ENCODE measurements at regions not wholly inside any gene's neighbourhood (a gene's known extent, or its start where the extent isn't known, plus 50 kb on each side); places are given as distances from the start of the nearest gene placed in this dataset.

DNA sequence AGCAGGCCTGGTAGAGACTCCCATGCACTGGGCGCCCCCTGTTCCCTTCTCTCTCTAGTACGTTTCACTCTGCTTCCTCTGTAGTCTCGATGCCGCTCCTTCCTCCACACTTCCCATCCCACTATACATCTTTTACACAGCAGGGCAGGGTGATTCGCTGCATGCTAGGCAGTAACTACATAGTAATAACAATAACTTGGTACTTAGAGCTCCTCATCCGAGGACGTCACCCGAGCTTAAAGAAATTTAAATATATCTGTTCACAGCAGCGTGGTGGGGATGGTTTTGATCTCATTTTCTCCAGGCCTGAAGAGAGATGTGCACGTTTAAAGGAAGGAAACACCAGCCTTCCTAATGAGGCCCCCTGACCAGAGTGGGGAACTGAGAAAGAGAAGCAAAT, 276.9 kb downstream of the SKAP2 start:
- Histone ChIP-seq H3K27ac (no peak overlapping the region), H3K4me1 (no peaks in the 10 kb centered on the region), H3K4me3 (no peak overlapping the region), H3K27me3 (no peaks in the 10 kb centered on the region), H3K36me3 (replicated peaks in 1 of 2; ENCODE audit: insufficient read depth in 1 of 2, low read depth in 2 of 2) (no peaks in the 10 kb centered on the region), H3K9me3 (no peaks in the 10 kb centered on the region)
- TF ChIP-seq, protein P1, sequence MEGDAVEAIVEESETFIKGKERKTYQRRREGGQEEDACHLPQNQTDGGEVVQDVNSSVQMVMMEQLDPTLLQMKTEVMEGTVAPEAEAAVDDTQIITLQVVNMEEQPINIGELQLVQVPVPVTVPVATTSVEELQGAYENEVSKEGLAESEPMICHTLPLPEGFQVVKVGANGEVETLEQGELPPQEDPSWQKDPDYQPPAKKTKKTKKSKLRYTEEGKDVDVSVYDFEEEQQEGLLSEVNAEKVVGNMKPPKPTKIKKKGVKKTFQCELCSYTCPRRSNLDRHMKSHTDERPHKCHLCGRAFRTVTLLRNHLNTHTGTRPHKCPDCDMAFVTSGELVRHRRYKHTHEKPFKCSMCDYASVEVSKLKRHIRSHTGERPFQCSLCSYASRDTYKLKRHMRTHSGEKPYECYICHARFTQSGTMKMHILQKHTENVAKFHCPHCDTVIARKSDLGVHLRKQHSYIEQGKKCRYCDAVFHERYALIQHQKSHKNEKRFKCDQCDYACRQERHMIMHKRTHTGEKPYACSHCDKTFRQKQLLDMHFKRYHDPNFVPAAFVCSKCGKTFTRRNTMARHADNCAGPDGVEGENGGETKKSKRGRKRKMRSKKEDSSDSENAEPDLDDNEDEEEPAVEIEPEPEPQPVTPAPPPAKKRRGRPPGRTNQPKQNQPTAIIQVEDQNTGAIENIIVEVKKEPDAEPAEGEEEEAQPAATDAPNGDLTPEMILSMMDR (IDR thresholded peaks at IDR 0.05) = no peak
- TF ChIP-seq POLR2A (IDR thresholded peaks at IDR 0.05) = no peak
- ATAC-seq (no peak), DNase-seq (no peak)
- 65 to 82% methylated on average over 10 of the region's 10 CpGs for WGBS, 2 donors
- intact Hi-C loops (cut with DNase I) = no loop called here

GRCh38 chr7:26588511-26588910, 275.9 kb downstream of the SKAP2 start:
- no peak for TF ChIP-seq POLR2A (IDR thresholded peaks at IDR 0.05)
- TF ChIP-seq, protein P1 (IDR thresholded peaks at IDR 0.05) = no peak
- H3K4me1 ChIP-seq = no peaks in the 10 kb centered on the region
- H3K4me3 ChIP-seq = no peak overlapping the region
- ATAC-seq = no peak
- intact Hi-C loops (cut with DNase I) = no loop called here
- H3K36me3 ChIP-seq (replicated peaks in 1 of 2; ENCODE audit: insufficient read depth in 1 of 2, low read depth in 2 of 2) = no peaks in the 10 kb centered on the region
- H3K27me3 ChIP-seq = no peaks in the 10 kb centered on the region
- no peak for DNase-seq
- 100% methylated on average over 1 of the region's 1 CpG for WGBS, 2 donors
- H3K27ac ChIP-seq = no peak overlapping the region
- H3K9me3 ChIP-seq = no peaks in the 10 kb centered on the region

- H3K4me3 ChIP-seq = no peak overlapping the region
- no peaks in the 10 kb centered on the region for H3K27me3 ChIP-seq
- intact Hi-C loops (cut with DNase I) = no loop called here
- H3K27ac ChIP-seq = no peak overlapping the region
- WGBS, 2 donors = 56 to 77% methylated on average over 2 of the region's 2 CpGs
- DNase-seq (no peak), ATAC-seq (no peak)
- H3K36me3 ChIP-seq (replicated peaks in 1 of 2; ENCODE audit: insufficient read depth in 1 of 2, low read depth in 2 of 2) = no peaks in the 10 kb centered on the region
- TF ChIP-seq POLR2A (IDR thresholded peaks at IDR 0.05) = no peak
- TF ChIP-seq, protein P1 (IDR thresholded peaks at IDR 0.05) = no peak
- H3K9me3 ChIP-seq = no peaks in the 10 kb centered on the region
- H3K4me1 ChIP-seq = no peaks in the 10 kb centered on the region
These were observed 273.7 kb downstream of the SKAP2 start for GRCh38 chr7:26590709-26591108.

GRCh38 chr7:26592011-26592410, 272.4 kb downstream of the SKAP2 start:
- intact Hi-C loops (cut with DNase I) = no loop called here
- TF ChIP-seq POLR2A (IDR thresholded peaks at IDR 0.05) = no peak
- TF ChIP-seq, protein P1 (IDR thresholded peaks at IDR 0.05) = no peak

GRCh38 chr7:26593393-26593792, 271.0 kb downstream of the SKAP2 start:
- DNase-seq = peak in 2 of 4 donors; percentile 5 to 17
- intact Hi-C loops (cut with DNase I) = no loop called here
- H3K4me1 ChIP-seq = no peaks in the 10 kb centered on the region
- no peaks in the 10 kb centered on the region for H3K36me3 ChIP-seq (replicated peaks in 1 of 2; ENCODE audit: insufficient read depth in 1 of 2, low read depth in 2 of 2)
- no peak for TF ChIP-seq POLR2A (IDR thresholded peaks at IDR 0.05)
- TF ChIP-seq, protein P1 (IDR thresholded peaks at IDR 0.05) = no peak
- no peak for ATAC-seq
- no peak overlapping the region for H3K27ac ChIP-seq
- no peaks in the 10 kb centered on the region for H3K9me3 ChIP-seq
- WGBS, 2 donors = 41 to 65% methylated on average over 2 to 9 of the region's 9 CpGs
- H3K27me3 ChIP-seq = no peaks in the 10 kb centered on the region
- no peak overlapping the region for H3K4me3 ChIP-seq

More at GRCh38 chr7:26592011-26592410, 272.4 kb downstream of the SKAP2 start:
- Histone ChIP-seq H3K27ac (no peak overlapping the region), H3K36me3 (replicated peaks in 1 of 2; ENCODE audit: insufficient read depth in 1 of 2, low read depth in 2 of 2) (no peaks in the 10 kb centered on the region), H3K27me3 (no peaks in the 10 kb centered on the region), H3K9me3 (no peaks in the 10 kb centered on the region), H3K4me1 (no peaks in the 10 kb centered on the region), H3K4me3 (no peak overlapping the region)
- DNase-seq (no peak), ATAC-seq (no peak)
